ENCODE measurements at regions not wholly inside any gene's neighbourhood (a gene's known extent, or its start where the extent isn't known, plus 50 kb on each side); places are given as distances from the start of the nearest gene placed in this dataset.
A peak's percentile ranks its signal among the peaks of the same experiment; 100 is the strongest.
"Not testable (repeated sequence)": the region's sequence is repeated elsewhere in the genome, so short reads cannot be mapped to it uniquely, and the experiment has no call there.

GRCh38 chr1:146774271-146774670 is 163.9 kb upstream of the NBPF12 start:
- ATAC-seq, H3K27me3 Mint-ChIP-seq, H3K4me3 Mint-ChIP-seq, H3K4me1 Mint-ChIP-seq, DNase-seq, H3K9me3 Mint-ChIP-seq, H3K27ac Mint-ChIP-seq, POLR2A ChIA-PET, H3K36me3 Mint-ChIP-seq: not testable (repeated sequence)

DNA sequence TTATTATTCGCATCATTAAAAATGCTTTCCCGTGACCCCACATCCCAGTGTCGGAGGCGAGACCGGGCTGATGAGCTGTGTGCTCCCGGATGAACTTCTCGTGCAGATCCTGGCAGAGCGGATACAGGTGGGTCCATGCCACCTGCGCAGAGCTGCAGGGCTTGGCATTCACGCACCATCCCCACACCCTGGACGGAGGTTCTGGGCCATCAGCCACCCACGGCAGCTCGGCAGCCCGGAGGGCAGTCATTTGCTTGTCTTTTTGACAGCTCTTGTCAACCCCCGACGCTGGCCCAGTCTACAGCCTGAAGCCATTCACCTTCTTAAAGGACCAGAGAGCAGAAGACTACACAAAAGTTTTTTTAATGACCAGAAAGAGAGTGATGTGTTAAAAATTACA is 166.7 kb upstream of the NBPF12 start:
- H3K36me3 Mint-ChIP-seq, H3K4me1 Mint-ChIP-seq, H3K9me3 Mint-ChIP-seq, H3K27me3 Mint-ChIP-seq, H3K4me3 Mint-ChIP-seq, POLR2A ChIA-PET, H3K27ac Mint-ChIP-seq, ATAC-seq, DNase-seq: not testable (repeated sequence)

- ATAC-seq, DNase-seq, H3K27ac Mint-ChIP-seq, H3K27me3 Mint-ChIP-seq, H3K36me3 Mint-ChIP-seq, POLR2A ChIA-PET, H3K4me1 Mint-ChIP-seq, H3K4me3 Mint-ChIP-seq, H3K9me3 Mint-ChIP-seq: not testable (repeated sequence)
Measured at GRCh38 chr1:146770998-146771397, 167.1 kb upstream of the NBPF12 start.

DNA sequence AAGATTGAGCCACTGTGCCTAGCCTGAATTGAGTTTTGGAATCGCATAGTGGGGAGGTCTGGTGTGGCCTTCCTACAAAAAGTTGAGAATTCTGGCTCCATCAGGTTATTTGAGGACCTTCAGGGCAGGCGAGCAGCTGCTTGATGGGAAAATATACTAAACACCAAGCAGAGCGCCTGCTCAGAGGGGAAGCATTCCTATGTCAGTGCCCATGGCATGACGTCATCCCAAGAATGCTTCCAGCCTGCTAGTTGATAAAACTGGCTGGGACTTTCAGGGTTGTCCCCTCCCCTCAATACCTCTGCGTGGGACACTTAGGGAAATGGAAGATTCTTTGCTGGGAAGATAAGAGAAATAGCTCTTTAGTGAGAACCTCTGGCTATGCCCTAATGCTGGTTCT is 174.9 kb upstream of the NBPF12 start:
- ATAC-seq, DNase-seq, POLR2A ChIA-PET, H3K4me3 Mint-ChIP-seq, H3K9me3 Mint-ChIP-seq, H3K27ac Mint-ChIP-seq, H3K4me1 Mint-ChIP-seq, H3K36me3 Mint-ChIP-seq: not testable (repeated sequence)
- peaks cover 2 to 13% (median 6%) of the 10 kb centered on the region in 5 donors for H3K27me3 Mint-ChIP-seq

GRCh38 chr1:146756858-146757257 is 181.3 kb upstream of the NBPF12 start:
- H3K9me3 Mint-ChIP-seq, H3K4me1 Mint-ChIP-seq, DNase-seq, POLR2A ChIA-PET, H3K27ac Mint-ChIP-seq, H3K36me3 Mint-ChIP-seq, ATAC-seq, H3K4me3 Mint-ChIP-seq, H3K27me3 Mint-ChIP-seq: not testable (repeated sequence)

DNA sequence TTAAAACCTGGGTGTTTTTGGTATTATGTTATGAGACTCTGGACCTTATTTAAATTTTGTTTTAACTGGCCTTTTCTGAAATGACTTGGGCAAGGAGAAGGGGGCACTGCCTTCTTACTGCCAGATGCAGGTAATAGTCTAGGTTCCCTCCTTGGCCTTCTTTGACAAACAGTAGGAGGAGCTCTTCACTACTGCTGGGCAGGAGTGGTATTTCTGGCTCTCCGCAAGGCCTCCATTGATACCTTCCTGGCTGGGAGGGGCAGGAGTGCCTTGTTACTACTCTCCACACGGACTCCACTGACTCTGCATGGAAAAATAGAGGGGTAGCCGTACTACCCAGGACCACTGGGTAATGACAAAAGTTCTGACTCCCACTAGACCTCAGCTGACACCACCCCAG is 189.4 kb upstream of the NBPF12 start:
- H3K4me3 Mint-ChIP-seq, DNase-seq, POLR2A ChIA-PET, ATAC-seq, H3K36me3 Mint-ChIP-seq, H3K9me3 Mint-ChIP-seq, H3K27me3 Mint-ChIP-seq, H3K4me1 Mint-ChIP-seq, H3K27ac Mint-ChIP-seq: not testable (repeated sequence)

- peaks cover 1 to 11% (median 3%) of the 10 kb centered on the region in 5 donors for H3K27me3 Mint-ChIP-seq
- H3K4me1 Mint-ChIP-seq, H3K27ac Mint-ChIP-seq, DNase-seq, H3K4me3 Mint-ChIP-seq, POLR2A ChIA-PET, ATAC-seq, H3K36me3 Mint-ChIP-seq, H3K9me3 Mint-ChIP-seq: not testable (repeated sequence)
Measured at GRCh38 chr1:146731981-146732680, 206.0 kb upstream of the NBPF12 start.

DNA sequence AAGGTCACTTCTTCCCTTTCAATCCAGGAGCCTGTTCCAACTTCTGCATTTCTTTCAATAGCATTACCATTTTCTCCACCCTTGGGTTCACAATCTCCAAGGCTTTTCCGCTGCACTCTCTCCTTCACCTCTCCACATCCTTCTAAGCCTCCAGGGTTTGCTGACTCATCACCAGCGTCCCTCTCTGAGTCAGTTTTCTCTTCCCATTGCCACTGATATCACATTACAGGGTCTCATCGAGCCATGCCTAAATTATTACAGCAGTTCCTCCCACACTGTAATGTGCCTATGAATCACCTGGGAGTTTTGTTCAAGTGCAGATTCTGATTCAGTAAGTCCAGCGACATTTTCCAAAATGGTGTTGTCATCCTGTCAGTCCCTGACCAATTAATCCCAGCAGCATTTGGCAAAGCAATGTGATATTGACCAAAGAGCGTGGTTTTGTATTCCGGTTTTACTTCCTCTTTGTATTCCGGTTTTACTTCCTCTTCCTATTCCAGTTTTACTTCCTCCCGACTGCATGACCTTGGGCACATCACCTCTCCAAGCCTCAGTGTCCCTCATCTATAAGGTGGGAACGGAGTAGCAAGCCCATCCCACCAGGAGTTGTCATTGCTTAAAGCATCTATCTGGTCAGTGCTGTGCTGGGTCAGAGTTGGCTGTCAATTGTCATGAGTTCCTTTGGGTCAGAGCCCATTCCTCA is 208.3 kb upstream of the NBPF12 start:
- H3K36me3 Mint-ChIP-seq, POLR2A ChIA-PET, DNase-seq, H3K27me3 Mint-ChIP-seq, H3K4me1 Mint-ChIP-seq, ATAC-seq, H3K27ac Mint-ChIP-seq, H3K4me3 Mint-ChIP-seq, H3K9me3 Mint-ChIP-seq: not testable (repeated sequence)

DNA sequence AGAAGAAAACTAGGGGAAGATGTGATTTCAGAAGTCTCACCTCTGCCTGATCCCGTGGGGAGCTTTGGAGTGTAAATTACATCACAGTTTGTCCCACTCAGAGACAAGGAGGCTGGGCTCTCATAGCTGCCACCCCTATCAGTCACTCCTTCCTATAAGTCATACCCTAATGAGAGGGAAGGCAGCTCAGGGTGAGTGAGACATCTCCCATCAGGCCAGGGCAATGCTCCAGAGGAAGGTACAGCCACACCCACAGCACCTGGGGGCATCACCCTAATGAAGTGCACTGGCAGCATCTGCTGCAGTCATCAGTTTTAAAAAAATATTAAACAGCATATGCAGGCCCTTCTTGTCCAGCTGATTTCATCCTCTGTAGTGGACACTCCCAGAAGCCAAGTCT is 223.1 kb upstream of the NBPF12 start:
- H3K36me3 Mint-ChIP-seq, POLR2A ChIA-PET, DNase-seq, H3K9me3 Mint-ChIP-seq, H3K27me3 Mint-ChIP-seq, H3K4me3 Mint-ChIP-seq, ATAC-seq, H3K4me1 Mint-ChIP-seq, H3K27ac Mint-ChIP-seq: not testable (repeated sequence)

DNA sequence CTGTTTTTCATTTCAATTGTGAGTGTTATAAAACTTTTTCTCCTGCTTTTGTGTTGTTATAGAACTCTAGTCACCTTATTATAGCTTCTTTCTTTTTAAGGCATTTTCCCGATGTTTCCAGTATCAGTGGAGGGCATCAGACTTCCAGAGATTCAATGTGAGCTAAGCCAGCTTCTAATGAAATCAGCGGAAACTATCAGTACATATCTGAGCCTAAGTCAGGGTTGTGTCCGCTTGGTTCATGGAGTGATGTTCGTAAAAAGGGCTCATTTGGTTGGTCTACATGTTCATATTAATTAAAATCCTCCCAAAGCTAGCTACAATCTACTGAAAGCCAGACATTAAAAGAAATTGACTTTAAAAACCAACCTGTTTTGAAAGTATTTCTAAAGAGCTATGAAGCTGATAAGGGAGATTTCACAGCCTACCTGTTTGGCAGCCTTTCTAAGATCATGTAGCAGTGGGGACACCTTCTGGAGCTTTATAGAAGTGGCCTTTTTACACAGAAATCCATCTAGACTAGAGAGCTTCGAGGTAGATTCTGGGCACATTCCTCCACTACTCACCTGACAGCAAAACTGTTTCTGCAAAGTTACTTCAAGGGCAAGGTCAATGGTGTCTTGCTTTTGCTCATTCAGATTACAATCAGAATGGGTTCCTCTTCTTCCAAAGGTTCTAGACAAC is 227.1 kb upstream of the NBPF12 start:
- H3K36me3 Mint-ChIP-seq, H3K9me3 Mint-ChIP-seq, H3K27me3 Mint-ChIP-seq, H3K27ac Mint-ChIP-seq, H3K4me3 Mint-ChIP-seq, H3K4me1 Mint-ChIP-seq, POLR2A ChIA-PET: not testable (repeated sequence)
- DNase-seq = peak in 7 of 10 donors; percentile 2 to 45 (median 23)
- peak; percentile 76 to 79 for ATAC-seq

DNA sequence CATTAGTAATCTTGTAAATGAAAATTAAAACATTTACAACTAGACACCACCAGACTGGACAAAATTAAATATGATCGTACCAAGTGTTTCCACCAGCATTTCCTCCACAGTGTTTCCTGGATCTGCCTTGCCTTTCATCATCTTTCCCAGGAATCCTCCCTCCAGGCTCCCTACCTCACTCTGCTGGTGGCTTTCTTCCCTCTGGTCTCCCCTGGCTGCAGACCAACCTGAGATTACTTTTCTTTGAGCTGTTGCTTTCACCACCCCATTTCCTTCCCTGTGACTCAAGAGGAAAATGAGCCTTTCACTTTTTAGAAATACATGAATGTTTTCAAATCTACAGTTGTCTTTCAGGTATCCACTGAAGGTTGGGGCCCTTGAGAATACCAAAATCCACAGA is 228.8 kb upstream of the NBPF12 start:
- H3K27me3 Mint-ChIP-seq, H3K4me3 Mint-ChIP-seq, ATAC-seq, H3K4me1 Mint-ChIP-seq, H3K36me3 Mint-ChIP-seq, DNase-seq, POLR2A ChIA-PET, H3K9me3 Mint-ChIP-seq: not testable (repeated sequence)
- H3K27ac Mint-ChIP-seq = peak overlapping the region in 3 of 10 donors; percentile 22 to 36 (median 33)

DNA sequence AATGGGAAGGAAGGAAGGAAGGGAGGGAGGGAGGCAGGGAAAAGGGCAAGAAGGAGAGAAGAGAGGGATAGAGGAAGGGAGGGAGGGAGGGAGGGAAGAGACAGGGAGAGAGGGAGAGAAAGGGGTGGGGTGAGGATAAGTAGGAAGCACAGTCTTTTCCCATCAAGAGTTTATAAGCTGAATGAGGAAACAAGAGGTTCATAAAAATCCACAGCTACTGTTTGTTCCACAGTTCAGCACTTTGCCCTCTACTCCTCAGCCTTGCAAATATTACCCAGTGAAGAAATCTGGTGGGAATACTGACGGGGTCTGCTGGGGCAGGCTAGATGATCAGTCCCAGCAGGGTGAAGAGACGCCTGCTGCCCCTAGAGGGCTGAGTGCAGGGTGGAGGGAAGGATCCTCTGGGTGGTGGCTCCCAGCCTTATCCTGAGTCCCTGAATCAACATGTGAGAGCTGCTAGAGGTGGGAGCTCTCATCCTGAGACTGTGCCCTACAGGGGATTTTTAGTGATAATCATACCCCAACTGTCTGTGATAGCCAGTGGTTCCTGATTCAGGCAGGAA is 233.9 kb upstream of the NBPF12 start:
- DNase-seq, H3K27me3 Mint-ChIP-seq, H3K36me3 Mint-ChIP-seq, POLR2A ChIA-PET, H3K4me3 Mint-ChIP-seq, H3K4me1 Mint-ChIP-seq, ATAC-seq, H3K27ac Mint-ChIP-seq, H3K9me3 Mint-ChIP-seq: not testable (repeated sequence)

- H3K4me1 Mint-ChIP-seq, POLR2A ChIA-PET, H3K4me3 Mint-ChIP-seq, ATAC-seq, H3K9me3 Mint-ChIP-seq, H3K27ac Mint-ChIP-seq, H3K36me3 Mint-ChIP-seq, DNase-seq: not testable (repeated sequence)
- peaks cover 0 to 10% (median 2%) of the 10 kb centered on the region in 5 donors for H3K27me3 Mint-ChIP-seq
Measured at GRCh38 chr1:146701320-146701719, 236.8 kb upstream of the NBPF12 start.

Measured in naive thymus-derived CD8-positive, alpha-beta T cell (primary cell).